ENCODE measurements at regions not wholly inside any gene's neighbourhood (a gene's known extent, or its start where the extent isn't known, plus 50 kb on each side); places are given as distances from the start of the nearest gene placed in this dataset.

GRCh38 chr19:33898062-33898677 lies 101.5 kb downstream of the KCTD15 start:
- DNase-seq (ENCODE audit: low read depth), result no peak

GRCh38 chr19:33900817-33901216 lies 104.1 kb downstream of the KCTD15 start:
- no peak for DNase-seq (ENCODE audit: low read depth)

GRCh38 chr19:33902395-33902794 lies 105.7 kb downstream of the KCTD15 start:
- no peak for DNase-seq (ENCODE audit: low read depth)

- peak; percentile 51 for DNase-seq (ENCODE audit: low read depth)
Measured at GRCh38 chr19:33902802-33903488, 106.3 kb downstream of the KCTD15 start.

GRCh38 chr19:33903489-33903850 lies 106.8 kb downstream of the KCTD15 start:
- no peak for DNase-seq (ENCODE audit: low read depth)

- DNase-seq (ENCODE audit: low read depth), result peak; percentile 88
Measured at GRCh38 chr19:33904681-33905080, 108.0 kb downstream of the KCTD15 start.

GRCh38 chr19:33905473-33905936 lies 108.8 kb downstream of the KCTD15 start:
- DNase-seq (ENCODE audit: low read depth), result peak; percentile 44

GRCh38 chr19:33905937-33906577 lies 109.4 kb downstream of the KCTD15 start:
- peak; percentile 53 for DNase-seq (ENCODE audit: low read depth)

GRCh38 chr19:33906578-33907335 lies 110.1 kb downstream of the KCTD15 start:
- DNase-seq (ENCODE audit: low read depth), result peak; percentile 74

- DNase-seq (ENCODE audit: low read depth), result no peak
Measured at GRCh38 chr19:33910922-33911321, 114.3 kb downstream of the KCTD15 start.

- DNase-seq (ENCODE audit: low read depth), result no peak
Measured at GRCh38 chr19:33914599-33914998, 117.9 kb downstream of the KCTD15 start.

GRCh38 chr19:33916792-33917191 lies 120.1 kb downstream of the KCTD15 start:
- DNase-seq (ENCODE audit: low read depth), result no peak

- no peak for DNase-seq (ENCODE audit: low read depth)
Measured at GRCh38 chr19:33919291-33919690, 122.6 kb downstream of the KCTD15 start.

GRCh38 chr19:33921165-33921564 lies 124.5 kb downstream of the KCTD15 start:
- no peak for DNase-seq (ENCODE audit: low read depth)

- DNase-seq (ENCODE audit: low read depth), result no peak
Measured at GRCh38 chr19:33926306-33926705, 129.6 kb downstream of the KCTD15 start.

GRCh38 chr19:33927789-33928457 lies 131.3 kb downstream of the KCTD15 start:
- no peak for DNase-seq (ENCODE audit: low read depth)

GRCh38 chr19:33928458-33928950 lies 131.8 kb downstream of the KCTD15 start:
- DNase-seq (ENCODE audit: low read depth), result no peak

GRCh38 chr19:33933931-33934330 lies 137.3 kb downstream of the KCTD15 start:
- no peak for DNase-seq (ENCODE audit: low read depth)

- DNase-seq (ENCODE audit: low read depth), result no peak
Measured at GRCh38 chr19:33938821-33939220, 142.2 kb downstream of the KCTD15 start.

- DNase-seq (ENCODE audit: low read depth), result no peak
Measured at GRCh38 chr19:33941133-33941532, 144.5 kb downstream of the KCTD15 start.

GRCh38 chr19:33946535-33947264 lies 150.0 kb downstream of the KCTD15 start:
- DNase-seq (ENCODE audit: low read depth), result no peak

All from Daoy (cell line).